SK-N-SH treated with all-trans-retinoic acid at 6 μM for 48 hours (cell line): ENCODE measurements at regions not wholly inside any gene's neighbourhood (a gene's known extent, or its start where the extent isn't known, plus 50 kb on each side); places are given as distances from the start of the nearest gene placed in this dataset.

ENCODE experiments used
- ESRRG ChIP-seq: fragments of 250-450 bp; sonication (Bioruptor Pico); IDR thresholded peaks from 2 replicates; pipeline ENCODE4 v1.6.1; 2021; ENCODE audit warnings: mild to moderate bottlenecking
- RARB ChIP-seq: fragments of 250-450 bp; sonication (Bioruptor Pico); IDR thresholded peaks from 2 replicates; pipeline ENCODE4 v1.8.0; 2021; ENCODE audit warnings: mild to moderate bottlenecking, moderate library complexity
- SNAI2 ChIP-seq: fragments of 250-450 bp; sonication (Bioruptor Pico); IDR thresholded peaks from 2 replicates; pipeline ENCODE4 v1.5.0; 2020; ENCODE audit warnings: mild to moderate bottlenecking, moderate library complexity
- ZFP3 ChIP-seq: fragments of 250-450 bp; sonication (Bioruptor Pico); IDR thresholded peaks from 2 replicates; pipeline ENCODE4 v1.5.0; 2020; ENCODE audit warnings: mild to moderate bottlenecking, moderate library complexity
- ZFP30 ChIP-seq: fragments of 450-650 bp; formaldehyde crosslinking; IDR thresholded peaks from 2 replicates; pipeline ENCODE4 v1.5.0; 2022; ENCODE audit warnings: mild to moderate bottlenecking, moderate library complexity
- ZNF70 ChIP-seq: fragments of 450-650 bp; formaldehyde crosslinking; IDR thresholded peaks from 2 replicates; pipeline ENCODE4 v1.5.0; 2020; ENCODE audit warnings: mild to moderate bottlenecking, moderate library complexity
- TF ChIP-seq, protein P1 (sequence below): fragments of 250-450 bp; sonication (Bioruptor Pico); IDR thresholded peaks from 2 replicates; pipeline ENCODE4 v1.5.1; 2020; ENCODE audit warnings: low read depth, mild to moderate bottlenecking, moderate library complexity
- TF ChIP-seq, protein P2 (sequence below): fragments of 250-450 bp; sonication (Bioruptor Pico); IDR thresholded peaks from 2 replicates; pipeline ENCODE4 v1.5.1; 2021; ENCODE audit warnings: mild to moderate bottlenecking, moderate library complexity
- TF ChIP-seq, protein P3 (sequence below): fragments of 250-450 bp; sonication (Bioruptor Pico); IDR thresholded peaks from 2 replicates; pipeline ENCODE4 v1.8.0; 2021; ENCODE audit warnings: low read depth, mild to moderate bottlenecking, moderate library complexity, borderline replicate concordance

DNA sequence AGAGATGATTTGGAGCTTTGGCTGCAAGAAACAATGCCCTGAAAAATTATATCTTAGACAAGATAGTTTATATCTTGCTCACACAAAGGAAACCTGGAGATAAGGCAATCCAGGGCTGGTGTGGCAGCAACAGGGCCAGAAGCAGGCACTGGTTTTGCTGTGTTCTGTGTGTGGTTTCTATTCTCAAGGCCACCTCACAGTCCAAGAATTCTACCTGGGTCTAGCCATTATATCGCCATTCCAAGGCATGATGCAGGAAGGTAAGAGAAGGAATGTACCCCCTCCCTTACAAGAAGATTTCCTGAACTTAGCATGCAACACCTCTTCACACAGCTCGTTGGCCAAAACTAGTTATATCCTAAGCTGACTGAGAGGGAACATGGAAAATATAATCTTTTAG is 74.5 kb upstream of the MEGF10 start:
- TF ChIP-seq ZFP30 (CRISPR knock-in tag) (no peak), ZFP3 (CRISPR knock-in tag) (no peak), RARB (CRISPR knock-in tag) (no peak), SNAI2 (CRISPR knock-in tag) (no peak), ZNF70 (no peak), ESRRG (no peak)
- TF ChIP-seq, protein P1, sequence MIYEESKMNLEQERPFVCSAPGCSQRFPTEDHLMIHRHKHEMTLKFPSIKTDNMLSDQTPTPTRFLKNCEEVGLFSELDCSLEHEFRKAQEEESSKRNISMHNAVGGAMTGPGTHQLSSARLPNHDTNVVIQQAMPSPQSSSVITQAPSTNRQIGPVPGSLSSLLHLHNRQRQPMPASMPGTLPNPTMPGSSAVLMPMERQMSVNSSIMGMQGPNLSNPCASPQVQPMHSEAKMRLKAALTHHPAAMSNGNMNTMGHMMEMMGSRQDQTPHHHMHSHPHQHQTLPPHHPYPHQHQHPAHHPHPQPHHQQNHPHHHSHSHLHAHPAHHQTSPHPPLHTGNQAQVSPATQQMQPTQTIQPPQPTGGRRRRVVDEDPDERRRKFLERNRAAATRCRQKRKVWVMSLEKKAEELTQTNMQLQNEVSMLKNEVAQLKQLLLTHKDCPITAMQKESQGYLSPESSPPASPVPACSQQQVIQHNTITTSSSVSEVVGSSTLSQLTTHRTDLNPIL (CRISPR knock-in tag): no peak
- TF ChIP-seq, protein P2, sequence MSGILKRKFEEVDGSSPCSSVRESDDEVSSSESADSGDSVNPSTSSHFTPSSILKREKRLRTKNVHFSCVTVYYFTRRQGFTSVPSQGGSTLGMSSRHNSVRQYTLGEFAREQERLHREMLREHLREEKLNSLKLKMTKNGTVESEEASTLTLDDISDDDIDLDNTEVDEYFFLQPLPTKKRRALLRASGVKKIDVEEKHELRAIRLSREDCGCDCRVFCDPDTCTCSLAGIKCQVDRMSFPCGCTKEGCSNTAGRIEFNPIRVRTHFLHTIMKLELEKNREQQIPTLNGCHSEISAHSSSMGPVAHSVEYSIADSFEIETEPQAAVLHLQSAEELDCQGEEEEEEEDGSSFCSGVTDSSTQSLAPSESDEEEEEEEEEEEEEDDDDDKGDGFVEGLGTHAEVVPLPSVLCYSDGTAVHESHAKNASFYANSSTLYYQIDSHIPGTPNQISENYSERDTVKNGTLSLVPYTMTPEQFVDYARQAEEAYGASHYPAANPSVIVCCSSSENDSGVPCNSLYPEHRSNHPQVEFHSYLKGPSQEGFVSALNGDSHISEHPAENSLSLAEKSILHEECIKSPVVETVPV: no peak
- TF ChIP-seq, protein P3, sequence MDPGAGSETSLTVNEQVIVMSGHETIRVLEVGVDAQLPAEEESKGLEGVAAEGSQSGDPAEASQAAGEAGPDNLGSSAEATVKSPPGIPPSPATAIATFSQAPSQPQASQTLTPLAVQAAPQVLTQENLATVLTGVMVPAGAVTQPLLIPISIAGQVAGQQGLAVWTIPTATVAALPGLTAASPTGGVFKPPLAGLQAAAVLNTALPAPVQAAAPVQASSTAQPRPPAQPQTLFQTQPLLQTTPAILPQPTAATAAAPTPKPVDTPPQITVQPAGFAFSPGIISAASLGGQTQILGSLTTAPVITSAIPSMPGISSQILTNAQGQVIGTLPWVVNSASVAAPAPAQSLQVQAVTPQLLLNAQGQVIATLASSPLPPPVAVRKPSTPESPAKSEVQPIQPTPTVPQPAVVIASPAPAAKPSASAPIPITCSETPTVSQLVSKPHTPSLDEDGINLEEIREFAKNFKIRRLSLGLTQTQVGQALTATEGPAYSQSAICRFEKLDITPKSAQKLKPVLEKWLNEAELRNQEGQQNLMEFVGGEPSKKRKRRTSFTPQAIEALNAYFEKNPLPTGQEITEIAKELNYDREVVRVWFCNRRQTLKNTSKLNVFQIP (CRISPR knock-in tag): no peak
